ENCODE measurements at regions not wholly inside any gene's neighbourhood (a gene's known extent, or its start where the extent isn't known, plus 50 kb on each side); places are given as distances from the start of the nearest gene placed in this dataset.
"Not testable (repeated sequence)": the region's sequence is repeated elsewhere in the genome, so short reads cannot be mapped to it uniquely, and the experiment has no call there.

GRCh38 chr14:105701456-105702274 is 175.3 kb downstream of the TMEM121 start:
- H3K4me2 ChIP-seq (ENCODE audit: unreplicated experiment), result no peak overlapping the region
- TF ChIP-seq EZH2phosphoT487 (IDR thresholded peaks at IDR 0.05; ENCODE audit: insufficient read depth, low read depth), result no peak
- no peak for TF ChIP-seq EZH2 (IDR thresholded peaks at IDR 0.05; ENCODE audit: insufficient read depth, poor library complexity, severe bottlenecking)
- H4K20me1 ChIP-seq (ENCODE audit: insufficient read depth), result no peaks in the 10 kb centered on the region
- no peak for DNase-seq
- in situ Hi-C loops (cut with MboI), result no loop called here
- no peaks in the 10 kb centered on the region for H3K9me2 ChIP-seq (ENCODE audit: insufficient read depth)
- 27 to 28% methylated on average over 4 of the region's 4 CpGs for WGBS, 2 experiments (ENCODE audit: low coverage in 1 of 2, low lambda C conversion rate in 2 of 2, missing lambda C conversion rate in 2 of 2)
- no peaks in the 10 kb centered on the region for H3F3A ChIP-seq (ENCODE audit: insufficient read depth)
- H2AFZ ChIP-seq, result no peak overlapping the region
- no peak overlapping the region for H3K27ac ChIP-seq
- no peaks in the 10 kb centered on the region for H3K36me3 ChIP-seq (ENCODE audit: low read depth)
- no peaks in the 10 kb centered on the region for H3K79me2 ChIP-seq (ENCODE audit: insufficient read depth)
- H3K4me3 ChIP-seq, result no peak overlapping the region
- no peak overlapping the region for H3K9ac ChIP-seq
- H3K9me3 ChIP-seq (ENCODE audit: low read depth), result no peaks in the 10 kb centered on the region
- no peaks in the 10 kb centered on the region for H3K27me3 ChIP-seq (replicated peaks; ENCODE audit: insufficient read depth)
- no peaks in the 10 kb centered on the region for H3K4me1 ChIP-seq (ENCODE audit: insufficient read depth)

GRCh38 chr14:105702275-105702817 is 176.0 kb downstream of the TMEM121 start:
- Histone ChIP-seq H3K27ac (no peak overlapping the region), H3K4me3 (no peak overlapping the region), H4K20me1 (ENCODE audit: insufficient read depth) (no peaks in the 10 kb centered on the region), H3K9ac (no peak overlapping the region), H3F3A (ENCODE audit: insufficient read depth) (no peaks in the 10 kb centered on the region), H3K4me2 (ENCODE audit: unreplicated experiment) (no peak overlapping the region), H2AFZ (no peak overlapping the region), H3K9me3 (ENCODE audit: low read depth) (no peaks in the 10 kb centered on the region), H3K4me1 (ENCODE audit: insufficient read depth) (no peaks in the 10 kb centered on the region), H3K9me2 (ENCODE audit: insufficient read depth) (no peaks in the 10 kb centered on the region), H3K79me2 (ENCODE audit: insufficient read depth) (no peaks in the 10 kb centered on the region), H3K36me3 (ENCODE audit: low read depth) (no peaks in the 10 kb centered on the region), H3K27me3 (replicated peaks; ENCODE audit: insufficient read depth) (no peaks in the 10 kb centered on the region)
- 15 to 18% methylated on average over 2 of the region's 2 CpGs for WGBS, 2 experiments (ENCODE audit: low coverage in 1 of 2, low lambda C conversion rate in 2 of 2, missing lambda C conversion rate in 2 of 2)
- TF ChIP-seq EZH2 (IDR thresholded peaks at IDR 0.05; ENCODE audit: insufficient read depth, poor library complexity, severe bottlenecking) (no peak), EZH2phosphoT487 (IDR thresholded peaks at IDR 0.05; ENCODE audit: insufficient read depth, low read depth) (no peak)
- DNase-seq, result no peak
- in situ Hi-C loops (cut with MboI), result no loop called here

GRCh38 chr14:105703044-105703665 is 176.8 kb downstream of the TMEM121 start:
- H3K79me2 ChIP-seq (ENCODE audit: insufficient read depth); H3K27ac ChIP-seq; H4K20me1 ChIP-seq (ENCODE audit: insufficient read depth); DNase-seq; H3F3A ChIP-seq (ENCODE audit: insufficient read depth); H3K9me2 ChIP-seq (ENCODE audit: insufficient read depth); H3K36me3 ChIP-seq (ENCODE audit: low read depth); H3K27me3 ChIP-seq (replicated peaks; ENCODE audit: insufficient read depth); H3K9me3 ChIP-seq (ENCODE audit: low read depth); H3K4me3 ChIP-seq; in situ Hi-C loops (cut with MboI); H3K9ac ChIP-seq; H3K4me1 ChIP-seq (ENCODE audit: insufficient read depth); H2AFZ ChIP-seq; H3K4me2 ChIP-seq (ENCODE audit: unreplicated experiment): not testable (repeated sequence)
- WGBS, 2 experiments (ENCODE audit: low coverage in 1 of 2, low lambda C conversion rate in 2 of 2, missing lambda C conversion rate in 2 of 2), result 22 to 44% methylated on average over 4 to 8 of the region's 8 CpGs

GRCh38 chr14:105704091-105704490 is 177.7 kb downstream of the TMEM121 start:
- H3K4me1 ChIP-seq (ENCODE audit: insufficient read depth); H3K27me3 ChIP-seq (replicated peaks; ENCODE audit: insufficient read depth); in situ Hi-C loops (cut with MboI); H3K36me3 ChIP-seq (ENCODE audit: low read depth); H3K9me2 ChIP-seq (ENCODE audit: insufficient read depth); H3K27ac ChIP-seq; H3K9me3 ChIP-seq (ENCODE audit: low read depth); DNase-seq; H3K9ac ChIP-seq; H3K4me2 ChIP-seq (ENCODE audit: unreplicated experiment); H3K79me2 ChIP-seq (ENCODE audit: insufficient read depth); H4K20me1 ChIP-seq (ENCODE audit: insufficient read depth); H2AFZ ChIP-seq; H3K4me3 ChIP-seq; H3F3A ChIP-seq (ENCODE audit: insufficient read depth): not testable (repeated sequence)
- WGBS, 2 experiments (ENCODE audit: low coverage in 1 of 2, low lambda C conversion rate in 2 of 2, missing lambda C conversion rate in 2 of 2), result 39 to 57% methylated on average over 3 to 4 of the region's 10 CpGs

- H2AFZ ChIP-seq; DNase-seq; in situ Hi-C loops (cut with MboI): not testable (repeated sequence)
Measured at GRCh38 chr14:105704492-105704891, 178.1 kb downstream of the TMEM121 start.

GRCh38 chr14:105705512-105705861 is 179.1 kb downstream of the TMEM121 start:
- H3K4me3 ChIP-seq; in situ Hi-C loops (cut with MboI); DNase-seq; H4K20me1 ChIP-seq (ENCODE audit: insufficient read depth); H3K9me2 ChIP-seq (ENCODE audit: insufficient read depth); H3K36me3 ChIP-seq (ENCODE audit: low read depth); H3K27ac ChIP-seq; H3F3A ChIP-seq (ENCODE audit: insufficient read depth); H3K9ac ChIP-seq; H3K27me3 ChIP-seq (replicated peaks; ENCODE audit: insufficient read depth); H3K9me3 ChIP-seq (ENCODE audit: low read depth); H3K4me1 ChIP-seq (ENCODE audit: insufficient read depth); H2AFZ ChIP-seq; H3K4me2 ChIP-seq (ENCODE audit: unreplicated experiment); H3K79me2 ChIP-seq (ENCODE audit: insufficient read depth): not testable (repeated sequence)
- WGBS, 2 experiments (ENCODE audit: low coverage in 1 of 2, low lambda C conversion rate in 2 of 2, missing lambda C conversion rate in 2 of 2), result 29 to 45% methylated on average over 3 to 4 of the region's 4 CpGs

More at GRCh38 chr14:105704492-105704891, 178.1 kb downstream of the TMEM121 start:
- H3K27me3 ChIP-seq (replicated peaks; ENCODE audit: insufficient read depth); H3K4me1 ChIP-seq (ENCODE audit: insufficient read depth); H3K36me3 ChIP-seq (ENCODE audit: low read depth); H3K9me2 ChIP-seq (ENCODE audit: insufficient read depth); H3K4me2 ChIP-seq (ENCODE audit: unreplicated experiment); H4K20me1 ChIP-seq (ENCODE audit: insufficient read depth); H3F3A ChIP-seq (ENCODE audit: insufficient read depth); H3K9ac ChIP-seq; H3K27ac ChIP-seq; H3K79me2 ChIP-seq (ENCODE audit: insufficient read depth); H3K4me3 ChIP-seq; H3K9me3 ChIP-seq (ENCODE audit: low read depth): not testable (repeated sequence)
- WGBS, 2 experiments (ENCODE audit: low coverage in 1 of 2, low lambda C conversion rate in 2 of 2, missing lambda C conversion rate in 2 of 2), result 60% methylated on average over 5 of the region's 10 CpGs; no CpG with 5 or more reads in 1 of the 2 experiments
